HS-5 (cell line): ENCODE measurements at regions not wholly inside any gene's neighbourhood (a gene's known extent, or its start where the extent isn't known, plus 50 kb on each side); places are given as distances from the start of the nearest gene placed in this dataset.

Experiments used
- DNase-seq: peaks from one replicate; pipeline ENCODE4 v3.0.0-alpha.2; 2012; ENCODE audit warnings: low read depth

GRCh38 chr3:28739647-28740046 is 391.0 kb upstream of the AZI2 start:
- no peak for DNase-seq

- no peak for DNase-seq
Observed at GRCh38 chr3:28743271-28743670, 394.6 kb upstream of the AZI2 start.

- DNase-seq: no peak
Observed at GRCh38 chr3:28743831-28744230, 395.2 kb upstream of the AZI2 start.

- peak; percentile 20 for DNase-seq
Observed at GRCh38 chr3:28745436-28745835, 396.8 kb upstream of the AZI2 start.

GRCh38 chr3:28745916-28746617 is 397.4 kb upstream of the AZI2 start:
- DNase-seq: no peak

GRCh38 chr3:28746990-28747389 is 398.4 kb upstream of the AZI2 start:
- no peak for DNase-seq

- no peak for DNase-seq
Observed at GRCh38 chr3:28751864-28752263, 403.2 kb upstream of the AZI2 start.

GRCh38 chr3:28752290-28752689 is 403.7 kb upstream of the AZI2 start:
- no peak for DNase-seq

GRCh38 chr3:28756056-28756455 is 407.4 kb upstream of the AZI2 start:
- no peak for DNase-seq

GRCh38 chr3:28758115-28758514 is 409.5 kb upstream of the AZI2 start:
- no peak for DNase-seq

- DNase-seq: no peak
Observed at GRCh38 chr3:28761375-28761774, 412.8 kb upstream of the AZI2 start.

GRCh38 chr3:28765194-28765593 is 416.6 kb upstream of the AZI2 start:
- no peak for DNase-seq

- DNase-seq: no peak
Observed at GRCh38 chr3:28768439-28768838, 419.8 kb upstream of the AZI2 start.

GRCh38 chr3:28777806-28778475 is 429.3 kb upstream of the AZI2 start:
- DNase-seq: no peak

- no peak for DNase-seq
Observed at GRCh38 chr3:28780480-28780879, 431.9 kb upstream of the AZI2 start.

GRCh38 chr3:28781053-28781452 is 432.4 kb upstream of the AZI2 start:
- DNase-seq: no peak

- DNase-seq: no peak
Observed at GRCh38 chr3:28786446-28786845, 437.8 kb upstream of the AZI2 start.

GRCh38 chr3:28788571-28788970 is 439.9 kb upstream of the AZI2 start:
- no peak for DNase-seq

- no peak for DNase-seq
Observed at GRCh38 chr3:28791713-28792255, 443.2 kb upstream of the AZI2 start.

GRCh38 chr3:28792604-28793003 is 444.0 kb upstream of the AZI2 start:
- DNase-seq: no peak

GRCh38 chr3:28799084-28799483 is 450.5 kb upstream of the AZI2 start:
- DNase-seq: no peak

- DNase-seq: no peak
Observed at GRCh38 chr3:28800203-28800602, 451.6 kb upstream of the AZI2 start.

- DNase-seq: no peak
Observed at GRCh38 chr3:28808068-28808467, 459.4 kb upstream of the AZI2 start.

- no peak for DNase-seq
Observed at GRCh38 chr3:28816017-28816416, 464.9 kb upstream of the RBMS3 start.
